ENCODE measurements at regions not wholly inside any gene's neighbourhood (a gene's known extent, or its start where the extent isn't known, plus 50 kb on each side); places are given as distances from the start of the nearest gene placed in this dataset.
"Not testable (repeated sequence)": the region's sequence is repeated elsewhere in the genome, so short reads cannot be mapped to it uniquely, and the experiment has no call there.

- DNase-seq (ENCODE audit: low read depth) (no peak), FAIRE-seq (no peak)
- no peak overlapping the region for H3K4me3 ChIP-seq (ENCODE audit: low read depth, low read length)
Observed at GRCh38 chr13:40043764-40044163, 388.3 kb downstream of the COG6 start.

DNA sequence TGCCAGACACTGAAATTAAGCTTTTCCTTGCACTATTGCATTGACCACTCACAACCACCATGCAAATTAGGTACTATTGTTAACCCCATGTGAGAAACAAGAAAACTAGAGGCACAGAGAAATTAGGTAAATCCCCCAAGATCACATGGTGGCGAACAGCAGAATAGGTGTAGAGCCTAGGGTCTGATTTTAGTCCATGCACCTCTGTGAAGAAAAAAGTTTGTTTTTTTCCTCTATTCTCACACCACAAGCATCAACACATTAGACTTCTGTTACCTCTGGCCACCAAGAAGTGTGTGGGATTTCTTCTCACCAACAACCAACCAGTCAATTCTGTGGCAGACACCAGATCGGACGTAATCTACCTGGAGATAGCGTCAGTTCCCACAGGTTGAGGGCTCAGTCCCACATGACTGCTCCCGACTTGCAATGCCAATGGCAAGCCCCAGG, 391.9 kb downstream of the COG6 start:
- H3K36me3 ChIP-seq (ENCODE audit: control insufficient read depth, insufficient read depth, low read length): no peaks in the 10 kb centered on the region
- H3K27me3 ChIP-seq (ENCODE audit: control insufficient read depth, insufficient read depth, low read length): peaks cover 2% of the 10 kb centered on the region
- TF ChIP-seq CTCF (IDR thresholded peaks at IDR 0.05; ENCODE audit: insufficient read depth, low read length, severe bottlenecking): no peak
- H3K4me3 ChIP-seq (ENCODE audit: low read depth, low read length): no peak overlapping the region
- FAIRE-seq (no peak), DNase-seq (ENCODE audit: low read depth) (no peak)

More at GRCh38 chr13:40043764-40044163, 388.3 kb downstream of the COG6 start:
- no peak for TF ChIP-seq CTCF (IDR thresholded peaks at IDR 0.05; ENCODE audit: insufficient read depth, low read length, severe bottlenecking)
- Histone ChIP-seq H3K36me3 (ENCODE audit: control insufficient read depth, insufficient read depth, low read length) (no peaks in the 10 kb centered on the region), H3K27me3 (ENCODE audit: control insufficient read depth, insufficient read depth, low read length) (peaks cover 2% of the 10 kb centered on the region)

DNA sequence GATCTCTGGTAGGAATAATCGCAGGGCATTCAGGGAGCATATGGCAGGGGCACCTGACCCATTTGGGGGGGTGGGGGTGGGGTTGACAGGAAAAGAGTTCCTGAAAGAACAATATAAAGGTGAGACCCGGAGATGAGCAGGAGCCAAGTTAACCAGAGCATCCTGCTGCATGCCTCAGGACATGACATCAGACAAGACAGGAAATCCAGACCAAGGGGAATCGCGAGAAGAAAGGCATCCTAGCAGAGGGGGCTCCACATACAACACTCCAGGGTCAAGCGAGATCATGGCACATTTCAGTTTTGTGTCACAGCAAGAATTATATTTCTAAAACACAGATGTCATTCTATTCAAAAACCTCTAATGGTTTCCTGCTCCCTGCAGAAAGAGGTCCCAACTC, 393.1 kb downstream of the COG6 start:
- TF ChIP-seq CTCF (IDR thresholded peaks at IDR 0.05; ENCODE audit: insufficient read depth, low read length, severe bottlenecking): no peak
- H3K27me3 ChIP-seq (ENCODE audit: control insufficient read depth, insufficient read depth, low read length): peaks cover 2% of the 10 kb centered on the region
- no peak for DNase-seq (ENCODE audit: low read depth)
- H3K4me3 ChIP-seq (ENCODE audit: low read depth, low read length): no peak overlapping the region
- no peaks in the 10 kb centered on the region for H3K36me3 ChIP-seq (ENCODE audit: control insufficient read depth, insufficient read depth, low read length)
- no peak for FAIRE-seq

GRCh38 chr13:40052954-40053353, 397.5 kb downstream of the COG6 start:
- H3K36me3 ChIP-seq (ENCODE audit: control insufficient read depth, insufficient read depth, low read length): no peaks in the 10 kb centered on the region
- H3K27me3 ChIP-seq (ENCODE audit: control insufficient read depth, insufficient read depth, low read length): no peaks in the 10 kb centered on the region
- no peak overlapping the region for H3K4me3 ChIP-seq (ENCODE audit: low read depth, low read length)
- FAIRE-seq (no peak), DNase-seq (ENCODE audit: low read depth) (no peak)
- no peak for TF ChIP-seq CTCF (IDR thresholded peaks at IDR 0.05; ENCODE audit: insufficient read depth, low read length, severe bottlenecking)

- TF ChIP-seq CTCF (IDR thresholded peaks at IDR 0.05; ENCODE audit: insufficient read depth, low read length, severe bottlenecking): no peak
- no peak for FAIRE-seq
- Histone ChIP-seq H3K36me3 (ENCODE audit: control insufficient read depth, insufficient read depth, low read length) (no peaks in the 10 kb centered on the region), H3K4me3 (ENCODE audit: low read depth, low read length) (no peak overlapping the region), H3K27me3 (ENCODE audit: control insufficient read depth, insufficient read depth, low read length) (no peaks in the 10 kb centered on the region)
- no peak for DNase-seq (ENCODE audit: low read depth)
Observed at GRCh38 chr13:40053401-40053800, 397.9 kb downstream of the COG6 start.

DNA sequence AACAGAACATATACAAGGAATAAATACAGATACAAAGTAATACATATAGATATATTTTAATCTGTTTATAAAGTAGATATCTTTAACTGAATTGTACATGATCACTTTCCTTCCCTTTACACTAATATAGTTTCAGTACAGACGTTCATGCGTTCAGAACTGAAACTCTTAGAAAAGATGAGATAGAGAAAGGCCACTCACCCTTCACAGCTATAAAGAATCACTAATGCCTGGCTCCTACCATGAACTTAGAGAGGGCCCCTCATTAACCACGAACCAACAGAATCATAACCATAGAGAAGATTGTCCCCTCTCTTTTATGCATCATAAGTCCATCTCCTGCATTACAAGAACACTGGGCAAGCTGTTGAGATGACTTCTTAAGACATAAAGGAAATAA, 399.0 kb downstream of the COG6 start:
- H3K4me3 ChIP-seq (ENCODE audit: low read depth, low read length); FAIRE-seq; H3K36me3 ChIP-seq (ENCODE audit: control insufficient read depth, insufficient read depth, low read length); H3K27me3 ChIP-seq (ENCODE audit: control insufficient read depth, insufficient read depth, low read length); DNase-seq (ENCODE audit: low read depth): not testable (repeated sequence)

Data from bronchial epithelial cell (primary cell).